ENCODE measurements at regions not wholly inside any gene's neighbourhood (a gene's known extent, or its start where the extent isn't known, plus 50 kb on each side); places are given as distances from the start of the nearest gene placed in this dataset.

DNA sequence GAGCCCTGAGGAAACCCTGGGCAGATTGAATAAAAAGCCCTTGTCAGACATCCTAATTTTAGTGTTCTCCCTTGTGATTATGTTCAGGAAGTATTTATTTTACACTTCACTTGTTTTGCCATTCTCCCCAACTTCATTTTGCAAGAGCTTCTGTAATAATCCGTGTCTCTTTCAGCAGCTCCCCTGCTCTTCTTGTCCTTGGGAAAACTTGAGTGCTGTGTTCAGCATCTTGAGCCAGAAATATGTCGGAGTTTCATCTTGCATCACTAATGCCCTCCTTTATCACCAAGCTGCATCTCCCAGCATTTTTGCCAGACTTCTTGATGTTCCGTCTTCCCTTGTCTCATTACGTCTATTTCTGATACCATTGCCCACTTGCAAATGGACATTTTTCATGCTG lies 486.5 kb upstream of the EEF2KMT start:
- no peak for DNase-seq (ENCODE audit: extremely low spot score, insufficient read length, low read depth)
- FAIRE-seq: no peak

- FAIRE-seq: no peak
- DNase-seq (ENCODE audit: extremely low spot score, insufficient read length, low read depth): no peak
These were observed 484.9 kb upstream of the EEF2KMT start for GRCh38 chr16:5582529-5582928.

DNA sequence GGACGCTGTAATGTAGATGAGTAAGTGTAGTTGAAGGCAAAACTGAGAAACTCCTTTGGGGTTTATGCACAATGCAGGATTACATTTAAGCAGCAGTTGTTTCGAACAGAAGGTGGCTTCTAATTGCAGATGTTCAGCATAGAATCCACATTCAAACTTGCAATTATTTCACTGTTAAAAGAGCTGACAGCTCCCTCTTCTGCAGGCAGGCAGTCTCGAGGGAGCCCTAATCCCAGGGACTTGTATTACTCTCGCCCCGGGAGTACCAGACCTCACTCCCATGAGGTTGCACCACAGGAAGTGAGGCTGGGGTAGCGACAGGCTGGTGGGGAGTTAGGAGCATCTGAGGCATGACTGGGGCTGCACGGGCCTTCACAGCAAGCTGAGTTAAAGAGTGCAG lies 484.3 kb upstream of the EEF2KMT start:
- no peak for DNase-seq (ENCODE audit: extremely low spot score, insufficient read length, low read depth)
- no peak for FAIRE-seq

GRCh38 chr16:5581428-5581827 lies 483.8 kb upstream of the EEF2KMT start:
- FAIRE-seq (no peak), DNase-seq (ENCODE audit: extremely low spot score, insufficient read length, low read depth) (no peak)

DNA sequence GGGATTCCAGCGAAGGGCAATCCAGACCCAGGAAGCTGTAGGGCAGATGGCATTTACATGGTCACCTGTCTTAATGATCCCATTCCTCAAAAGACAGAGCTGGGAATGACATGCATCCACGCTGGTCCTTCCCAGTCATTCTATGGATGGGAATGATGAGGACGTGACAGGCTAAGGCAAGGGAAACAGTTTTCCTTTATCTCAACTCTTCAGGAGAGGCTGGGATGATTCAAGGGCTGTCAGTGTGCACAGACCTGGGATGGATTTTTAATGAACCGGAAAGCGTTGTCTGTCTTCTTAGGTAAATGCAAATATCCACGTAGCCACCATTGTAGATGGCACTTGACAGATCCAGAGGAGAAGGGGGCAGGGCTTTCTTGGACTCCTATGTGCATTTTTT lies 483.2 kb upstream of the EEF2KMT start:
- FAIRE-seq (no peak), DNase-seq (ENCODE audit: extremely low spot score, insufficient read length, low read depth) (no peak)

- no peak for DNase-seq (ENCODE audit: extremely low spot score, insufficient read length, low read depth)
These were observed 482.7 kb upstream of the EEF2KMT start for GRCh38 chr16:5580296-5580695.

DNA sequence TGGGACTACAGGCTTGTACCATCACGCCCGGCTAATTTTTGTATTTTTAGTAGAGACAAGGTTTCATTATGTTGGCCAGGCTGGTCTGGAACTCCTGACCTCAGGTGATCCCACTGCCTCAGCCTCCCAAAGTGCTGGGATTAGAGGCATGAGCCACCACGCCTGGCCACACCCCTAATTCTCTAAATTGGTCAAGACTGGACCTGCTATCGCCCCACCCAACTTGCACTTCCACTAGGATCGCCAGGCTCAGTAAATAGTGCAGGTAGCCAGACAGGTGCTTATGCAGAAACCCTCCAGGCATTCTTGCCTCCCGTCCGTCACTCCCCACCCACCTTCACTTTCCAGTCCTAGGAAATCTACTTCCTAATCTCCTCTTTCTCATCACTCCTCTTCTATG lies 481.4 kb upstream of the EEF2KMT start:
- FAIRE-seq (no peak), DNase-seq (ENCODE audit: extremely low spot score, insufficient read length, low read depth) (no peak)

More at GRCh38 chr16:5580296-5580695, 482.7 kb upstream of the EEF2KMT start:
- FAIRE-seq: no peak

- FAIRE-seq (no peak), DNase-seq (ENCODE audit: extremely low spot score, insufficient read length, low read depth) (no peak)
These were observed 479.9 kb upstream of the EEF2KMT start for GRCh38 chr16:5577463-5577862.

DNA sequence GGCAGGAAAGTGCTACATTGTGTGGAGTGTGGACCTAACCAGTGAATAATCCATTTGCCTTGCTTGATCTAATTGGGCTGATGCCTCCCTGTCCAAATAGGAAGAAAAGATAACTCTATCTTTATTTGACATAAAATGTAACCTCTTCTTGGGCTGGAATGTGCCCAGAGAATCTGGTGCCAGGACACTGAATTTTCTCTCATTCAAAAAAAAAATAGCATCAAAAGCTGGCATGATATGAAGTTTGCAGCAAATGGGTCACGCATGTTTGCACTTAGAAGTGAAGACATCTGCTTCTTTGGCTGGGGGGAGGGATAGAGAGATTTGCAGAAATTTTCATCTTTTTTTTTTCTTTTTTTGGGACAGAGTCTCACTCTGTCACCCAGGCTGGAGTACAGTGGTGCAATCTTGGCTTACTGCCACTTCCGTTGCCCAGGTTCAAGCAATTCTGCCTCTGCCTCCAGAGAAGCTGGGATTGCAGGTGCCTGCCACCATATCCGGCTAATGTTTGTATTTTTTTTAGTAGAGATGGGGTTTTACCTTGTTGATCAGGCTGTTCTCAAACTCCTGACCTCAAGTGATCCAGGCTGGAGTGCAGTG lies 478.2 kb upstream of the EEF2KMT start:
- no peak for DNase-seq (ENCODE audit: extremely low spot score, insufficient read length, low read depth)
- no peak for FAIRE-seq

DNA sequence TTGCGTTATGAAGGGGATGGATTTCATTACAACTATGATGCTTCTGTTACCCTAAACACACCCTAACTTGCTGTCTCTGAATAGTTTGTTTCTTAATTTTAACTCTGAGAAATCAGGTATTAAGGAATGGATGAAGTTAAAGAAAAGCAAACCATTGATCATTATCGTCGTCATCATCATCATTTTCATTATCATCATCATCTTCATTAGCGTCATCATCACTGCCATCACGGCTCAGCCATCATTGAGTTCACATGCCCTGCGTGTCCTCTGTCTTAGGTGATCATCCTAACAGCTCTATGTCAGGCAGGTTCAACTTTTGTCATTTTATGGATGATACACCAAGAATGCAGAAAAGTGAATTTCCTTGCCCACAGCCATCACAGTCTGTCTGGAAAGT lies 477.5 kb upstream of the EEF2KMT start:
- FAIRE-seq (no peak), DNase-seq (ENCODE audit: extremely low spot score, insufficient read length, low read depth) (no peak)

DNA sequence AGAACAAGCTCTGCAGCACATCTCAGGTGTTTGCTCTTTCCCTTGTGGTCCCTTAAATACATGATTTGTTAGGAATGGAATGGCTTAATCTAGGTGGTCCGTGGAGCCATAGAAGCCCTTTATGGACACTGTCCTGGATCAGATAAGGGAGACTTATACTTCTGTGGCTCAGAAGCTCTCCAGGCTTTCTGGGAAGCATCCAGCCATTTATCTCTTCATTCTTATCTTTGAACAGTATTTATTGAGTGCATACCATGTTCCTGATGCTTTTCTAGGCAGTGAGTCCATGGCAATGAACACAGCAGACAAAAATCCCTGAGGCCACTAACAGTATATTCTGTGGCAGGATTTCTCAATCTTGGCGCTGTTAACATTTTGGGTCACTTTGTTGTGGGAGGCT lies 474.5 kb upstream of the EEF2KMT start:
- no peak for DNase-seq (ENCODE audit: extremely low spot score, insufficient read length, low read depth)
- no peak for FAIRE-seq

DNA sequence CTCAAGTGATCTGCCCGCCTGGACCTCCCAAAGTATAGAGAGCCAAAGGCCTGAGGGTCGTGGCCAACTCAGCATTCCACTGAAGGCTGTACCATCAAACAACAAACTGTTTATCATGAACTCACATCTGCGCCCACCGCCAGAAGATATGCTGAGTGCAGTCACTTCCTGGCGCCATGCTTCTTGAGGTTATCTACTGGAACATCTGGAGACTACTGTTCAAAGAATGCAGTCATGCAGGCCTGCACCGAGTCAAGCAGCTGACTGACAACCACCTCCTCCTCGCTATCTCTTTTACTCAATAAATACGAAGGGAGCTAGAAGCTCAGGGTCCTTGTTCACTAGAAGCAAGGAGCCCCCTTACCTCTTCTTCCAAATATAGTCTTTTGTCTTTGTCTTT lies 473.9 kb upstream of the EEF2KMT start:
- DNase-seq (ENCODE audit: extremely low spot score, insufficient read length, low read depth) (no peak), FAIRE-seq (no peak)

DNA sequence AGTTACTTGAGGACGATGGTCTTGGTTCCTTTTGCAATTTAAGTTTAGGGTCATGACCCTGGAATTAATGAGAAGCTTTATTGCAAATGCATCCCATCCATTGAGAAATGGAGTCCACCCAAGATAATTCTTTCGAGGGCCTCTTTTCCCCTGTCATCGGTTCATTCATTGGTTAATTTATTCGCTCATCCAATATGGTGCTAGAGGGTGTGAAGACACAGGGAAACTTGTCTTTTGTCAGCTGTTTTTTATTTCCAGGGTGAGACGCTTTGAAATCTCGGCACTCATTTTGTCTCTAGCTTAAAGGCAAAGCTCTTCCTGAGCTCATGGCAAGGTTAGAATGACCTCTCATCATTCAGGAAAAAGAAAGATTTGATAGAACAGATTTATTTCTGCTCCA lies 464.2 kb upstream of the EEF2KMT start:
- FAIRE-seq (no peak), DNase-seq (ENCODE audit: extremely low spot score, insufficient read length, low read depth) (no peak)

GRCh38 chr16:5560084-5560483 lies 462.5 kb upstream of the EEF2KMT start:
- DNase-seq (ENCODE audit: extremely low spot score, insufficient read length, low read depth) (no peak), FAIRE-seq (no peak)

DNA sequence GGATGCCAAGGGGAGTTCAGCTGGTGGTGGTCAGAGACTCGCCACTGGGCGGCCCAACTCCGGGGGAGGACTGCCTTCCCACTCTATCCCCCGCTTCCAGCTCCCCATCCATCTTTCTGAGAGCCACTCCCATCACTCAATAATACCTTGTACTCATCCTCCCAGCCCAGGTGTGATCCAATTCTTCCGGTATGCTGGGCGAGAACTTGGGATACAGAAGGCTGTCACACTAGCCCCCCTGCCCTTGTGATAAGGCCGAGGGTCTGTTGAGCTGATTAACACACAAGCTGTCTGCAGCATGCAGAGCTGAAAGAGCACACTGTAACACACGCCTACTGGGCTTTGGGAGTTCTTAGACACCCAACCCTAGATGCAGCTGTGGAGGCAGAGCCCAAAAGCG lies 460.4 kb upstream of the EEF2KMT start:
- no peak for DNase-seq (ENCODE audit: extremely low spot score, insufficient read length, low read depth)
- FAIRE-seq: no peak

DNA sequence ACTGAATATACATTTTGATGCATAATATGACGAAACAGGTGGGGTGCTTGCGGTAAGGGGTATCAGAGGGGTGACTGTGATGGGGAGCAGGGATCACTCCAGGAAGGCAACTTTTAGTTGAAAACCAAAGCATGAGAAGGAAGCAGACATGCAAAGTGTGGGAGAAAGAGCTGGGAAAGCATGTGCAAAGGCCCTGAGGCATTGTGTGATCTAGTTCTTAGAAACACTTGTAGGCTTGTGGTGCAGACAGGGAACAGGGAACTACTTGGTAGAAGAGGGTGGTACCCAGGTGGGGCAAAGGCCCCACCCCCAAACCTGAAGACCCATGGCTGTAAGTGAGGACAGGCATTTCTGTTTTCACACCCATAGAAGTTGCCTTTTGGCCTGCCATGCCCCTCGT lies 459.9 kb upstream of the EEF2KMT start:
- DNase-seq (ENCODE audit: extremely low spot score, insufficient read length, low read depth) (no peak), FAIRE-seq (no peak)

GRCh38 chr16:5556158-5556810 lies 458.7 kb upstream of the EEF2KMT start:
- no peak for FAIRE-seq
- DNase-seq (ENCODE audit: extremely low spot score, insufficient read length, low read depth): no peak

- no peak for DNase-seq (ENCODE audit: extremely low spot score, insufficient read length, low read depth)
- FAIRE-seq: no peak
These were observed 454.3 kb upstream of the EEF2KMT start for GRCh38 chr16:5551909-5552308.

DNA sequence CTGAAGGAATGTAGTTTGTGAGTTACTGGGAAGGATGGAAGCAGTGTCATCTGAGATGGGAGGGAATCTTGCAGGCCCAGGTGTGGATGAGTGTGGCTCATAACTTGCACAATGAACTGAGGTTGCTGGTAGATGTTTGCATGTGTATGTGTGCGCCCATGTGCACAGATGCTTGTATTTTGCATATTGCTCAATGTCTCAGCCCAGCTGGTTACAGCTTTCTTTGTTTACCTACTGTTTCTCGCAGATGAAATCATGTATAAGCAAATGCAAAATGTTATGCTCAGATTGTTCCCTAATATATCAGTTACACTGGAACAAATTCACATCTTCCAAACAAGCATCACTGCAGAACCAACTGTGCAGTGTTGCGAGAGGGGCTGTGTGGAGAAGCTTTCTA lies 452.2 kb upstream of the EEF2KMT start:
- FAIRE-seq (no peak), DNase-seq (ENCODE audit: extremely low spot score, insufficient read length, low read depth) (no peak)

GRCh38 chr16:5541356-5541755 lies 443.8 kb upstream of the EEF2KMT start:
- DNase-seq (ENCODE audit: extremely low spot score, insufficient read length, low read depth) (no peak), FAIRE-seq (no peak)

- FAIRE-seq (no peak), DNase-seq (ENCODE audit: extremely low spot score, insufficient read length, low read depth) (no peak)
These were observed 439.8 kb upstream of the EEF2KMT start for GRCh38 chr16:5537347-5537746.

- FAIRE-seq (no peak), DNase-seq (ENCODE audit: extremely low spot score, insufficient read length, low read depth) (no peak)
These were observed 435.8 kb upstream of the EEF2KMT start for GRCh38 chr16:5533321-5533888.
